ENCODE measurements at regions not wholly inside any gene's neighbourhood (a gene's known extent, or its start where the extent isn't known, plus 50 kb on each side); places are given as distances from the start of the nearest gene placed in this dataset.

DNA sequence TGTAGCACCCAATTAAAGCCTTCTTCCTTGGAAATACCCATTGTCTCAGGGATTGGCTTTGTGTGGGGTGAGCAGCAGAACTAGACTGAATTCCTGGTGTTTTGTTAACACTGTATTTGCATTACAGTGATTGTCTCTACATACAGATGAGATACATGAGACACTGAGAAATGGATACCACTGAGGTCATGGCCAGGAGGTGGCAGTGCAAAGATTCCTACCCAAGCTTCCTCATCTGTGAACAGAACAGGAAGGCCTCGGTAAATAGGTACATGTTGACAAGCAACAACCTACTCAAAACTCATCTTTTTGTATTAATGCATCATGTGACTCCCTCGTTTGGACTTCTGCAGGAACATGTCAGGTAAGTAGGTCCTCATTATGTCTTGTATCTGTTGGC, 445.8 kb upstream of the RGPD4 start:
- intact Hi-C loops (cut with DNase I, micrococcal nuclease), result no loop called here

DNA sequence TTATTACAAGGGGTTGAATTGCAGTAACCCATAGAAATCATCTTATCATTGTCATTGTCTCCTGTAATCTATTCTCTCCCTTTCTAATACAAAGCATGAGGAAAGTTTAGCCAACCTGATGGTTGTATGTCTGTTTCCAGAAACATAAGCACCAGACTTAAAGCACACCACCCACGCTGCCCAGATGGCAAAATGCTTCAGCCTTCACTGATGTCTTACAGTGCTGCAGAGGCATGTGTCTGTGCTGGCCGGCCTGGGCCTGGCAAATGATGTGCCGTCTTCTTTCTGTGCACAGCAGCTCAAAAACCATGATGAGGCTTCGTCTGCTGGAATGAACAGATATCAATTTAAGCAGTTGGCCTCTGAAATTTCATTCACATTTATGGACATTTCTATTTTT, 443.0 kb upstream of the RGPD4 start:
- no peaks in the 10 kb centered on the region for H3K4me1 ChIP-seq (ENCODE audit: insufficient read depth, low read length)
- Mint-ChIP-seq H3K4me3 (no peak overlapping the region), H3K27me3 (no peaks in the 10 kb centered on the region), H3K36me3 (ENCODE audit: low read depth) (no peaks in the 10 kb centered on the region), H3K4me1 (ENCODE audit: low read depth) (no peaks in the 10 kb centered on the region), H3K9me3 (no peaks in the 10 kb centered on the region), H3K27ac (no peak overlapping the region)
- ATAC-seq (ENCODE audit: poor library complexity) (no peak), DNase-seq (no peak)
- no peak overlapping the region for H3K4me3 ChIP-seq (ENCODE audit: low read length)
- intact Hi-C loops (cut with DNase I, micrococcal nuclease), result no loop called here
- no peaks in the 10 kb centered on the region for H3K36me3 ChIP-seq (ENCODE audit: insufficient read depth, low read length)
- H3K9me3 ChIP-seq (ENCODE audit: control insufficient read depth in 1 of 2, insufficient read depth in 1 of 2, low read length in 2 of 2), result peaks cover 0 to 3% of the 10 kb centered on the region in 2 experiments
- ChIA-PET CTCF (no interaction called here), POLR2A (no interaction called here)
- H3K27me3 ChIP-seq (ENCODE audit: control insufficient read depth in 1 of 2, insufficient read depth in 2 of 2, low read length in 2 of 2), result no peaks in the 10 kb centered on the region
- no peak overlapping the region for H3K27ac ChIP-seq (ENCODE audit: low read depth in 1 of 2, low read length in 2 of 2)
- TF ChIP-seq, protein P1, sequence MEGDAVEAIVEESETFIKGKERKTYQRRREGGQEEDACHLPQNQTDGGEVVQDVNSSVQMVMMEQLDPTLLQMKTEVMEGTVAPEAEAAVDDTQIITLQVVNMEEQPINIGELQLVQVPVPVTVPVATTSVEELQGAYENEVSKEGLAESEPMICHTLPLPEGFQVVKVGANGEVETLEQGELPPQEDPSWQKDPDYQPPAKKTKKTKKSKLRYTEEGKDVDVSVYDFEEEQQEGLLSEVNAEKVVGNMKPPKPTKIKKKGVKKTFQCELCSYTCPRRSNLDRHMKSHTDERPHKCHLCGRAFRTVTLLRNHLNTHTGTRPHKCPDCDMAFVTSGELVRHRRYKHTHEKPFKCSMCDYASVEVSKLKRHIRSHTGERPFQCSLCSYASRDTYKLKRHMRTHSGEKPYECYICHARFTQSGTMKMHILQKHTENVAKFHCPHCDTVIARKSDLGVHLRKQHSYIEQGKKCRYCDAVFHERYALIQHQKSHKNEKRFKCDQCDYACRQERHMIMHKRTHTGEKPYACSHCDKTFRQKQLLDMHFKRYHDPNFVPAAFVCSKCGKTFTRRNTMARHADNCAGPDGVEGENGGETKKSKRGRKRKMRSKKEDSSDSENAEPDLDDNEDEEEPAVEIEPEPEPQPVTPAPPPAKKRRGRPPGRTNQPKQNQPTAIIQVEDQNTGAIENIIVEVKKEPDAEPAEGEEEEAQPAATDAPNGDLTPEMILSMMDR (IDR thresholded peaks at IDR 0.05), result no peak

More for the DNA sequence above, 445.8 kb upstream of the RGPD4 start:
- TF ChIP-seq, protein P1 (IDR thresholded peaks at IDR 0.05), result no peak
- Histone ChIP-seq H3K4me3 (ENCODE audit: low read length) (no peak overlapping the region), H3K9me3 (ENCODE audit: control insufficient read depth in 1 of 2, insufficient read depth in 1 of 2, low read length in 2 of 2) (peaks cover 0 to 3% of the 10 kb centered on the region in 2 experiments), H3K4me1 (ENCODE audit: insufficient read depth, low read length) (no peaks in the 10 kb centered on the region), H3K27ac (ENCODE audit: low read depth in 1 of 2, low read length in 2 of 2) (no peak overlapping the region), H3K36me3 (ENCODE audit: insufficient read depth, low read length) (no peaks in the 10 kb centered on the region), H3K27me3 (ENCODE audit: control insufficient read depth in 1 of 2, insufficient read depth in 2 of 2, low read length in 2 of 2) (no peaks in the 10 kb centered on the region)
- Mint-ChIP-seq H3K36me3 (ENCODE audit: low read depth) (no peaks in the 10 kb centered on the region), H3K27me3 (no peaks in the 10 kb centered on the region), H3K4me1 (ENCODE audit: low read depth) (no peaks in the 10 kb centered on the region), H3K4me3 (no peak overlapping the region), H3K9me3 (no peaks in the 10 kb centered on the region), H3K27ac (no peak overlapping the region)
- DNase-seq (no peak), ATAC-seq (ENCODE audit: poor library complexity) (no peak)
- POLR2A ChIA-PET, result no interaction called here
- CTCF ChIA-PET, result no interaction called here

DNA sequence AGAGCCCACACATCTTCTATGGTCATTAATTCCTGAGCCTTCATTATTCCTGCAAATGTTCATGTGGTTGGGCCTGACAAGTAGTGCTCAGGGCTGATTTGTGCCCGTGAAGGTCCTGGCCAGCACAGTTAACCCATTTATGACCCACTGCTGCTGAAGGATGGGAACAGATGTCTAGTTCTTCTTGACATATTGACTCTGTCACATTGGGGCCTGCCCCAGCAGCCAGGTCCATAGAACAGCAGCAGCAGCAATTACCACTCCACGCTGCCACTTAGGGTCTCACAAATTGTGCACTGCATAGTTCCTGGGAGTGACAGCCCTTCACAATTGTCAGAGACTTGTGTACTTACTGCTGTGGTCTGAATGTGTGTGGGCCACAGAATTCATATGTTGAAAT, 442.3 kb upstream of the RGPD4 start:
- no peak overlapping the region for H3K4me3 ChIP-seq (ENCODE audit: low read length)
- H3K9me3 ChIP-seq (ENCODE audit: control insufficient read depth in 1 of 2, insufficient read depth in 1 of 2, low read length in 2 of 2), result peaks cover 0 to 3% of the 10 kb centered on the region in 2 experiments
- H3K27ac ChIP-seq (ENCODE audit: low read depth in 1 of 2, low read length in 2 of 2), result no peak overlapping the region
- no peak for ATAC-seq (ENCODE audit: poor library complexity)
- no peaks in the 10 kb centered on the region for H3K27me3 Mint-ChIP-seq
- H3K36me3 ChIP-seq (ENCODE audit: insufficient read depth, low read length), result no peaks in the 10 kb centered on the region
- no peaks in the 10 kb centered on the region for H3K4me1 ChIP-seq (ENCODE audit: insufficient read depth, low read length)
- intact Hi-C loops (cut with DNase I, micrococcal nuclease), result no loop called here
- H3K9me3 Mint-ChIP-seq, result peaks cover 5% of the 10 kb centered on the region
- no peak for DNase-seq
- no peak overlapping the region for H3K4me3 Mint-ChIP-seq
- ChIA-PET POLR2A (no interaction called here), CTCF (no interaction called here)
- no peak overlapping the region for H3K27ac Mint-ChIP-seq
- no peaks in the 10 kb centered on the region for H3K27me3 ChIP-seq (ENCODE audit: control insufficient read depth in 1 of 2, insufficient read depth in 2 of 2, low read length in 2 of 2)
- no peaks in the 10 kb centered on the region for H3K4me1 Mint-ChIP-seq (ENCODE audit: low read depth)
- TF ChIP-seq, protein P1 (IDR thresholded peaks at IDR 0.05), result no peak
- H3K36me3 Mint-ChIP-seq (ENCODE audit: low read depth), result no peaks in the 10 kb centered on the region
